ENCODE measurements at regions not wholly inside any gene's neighbourhood (a gene's known extent, or its start where the extent isn't known, plus 50 kb on each side); places are given as distances from the start of the nearest gene placed in this dataset.

DNA sequence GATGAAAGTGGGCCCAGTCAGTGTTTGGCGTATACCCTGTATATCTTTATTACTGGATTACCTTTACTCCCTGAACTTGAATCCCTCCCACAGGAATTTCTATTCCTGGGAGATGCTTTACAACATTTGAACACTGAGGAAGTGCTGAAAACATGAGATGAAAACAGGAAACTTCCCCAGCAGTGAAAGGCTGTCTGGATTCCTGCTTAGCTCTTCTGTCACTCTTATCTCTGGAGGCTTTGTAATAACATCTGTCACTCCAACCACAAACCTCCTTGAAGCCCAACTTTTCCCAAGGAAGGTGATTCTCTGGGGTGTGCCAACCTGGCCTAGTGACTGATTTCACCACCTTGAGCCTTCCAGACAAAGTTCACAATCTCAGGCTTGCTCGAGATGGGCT is 264.5 kb upstream of the BMP2 start:
- TF ChIP-seq, protein P1, sequence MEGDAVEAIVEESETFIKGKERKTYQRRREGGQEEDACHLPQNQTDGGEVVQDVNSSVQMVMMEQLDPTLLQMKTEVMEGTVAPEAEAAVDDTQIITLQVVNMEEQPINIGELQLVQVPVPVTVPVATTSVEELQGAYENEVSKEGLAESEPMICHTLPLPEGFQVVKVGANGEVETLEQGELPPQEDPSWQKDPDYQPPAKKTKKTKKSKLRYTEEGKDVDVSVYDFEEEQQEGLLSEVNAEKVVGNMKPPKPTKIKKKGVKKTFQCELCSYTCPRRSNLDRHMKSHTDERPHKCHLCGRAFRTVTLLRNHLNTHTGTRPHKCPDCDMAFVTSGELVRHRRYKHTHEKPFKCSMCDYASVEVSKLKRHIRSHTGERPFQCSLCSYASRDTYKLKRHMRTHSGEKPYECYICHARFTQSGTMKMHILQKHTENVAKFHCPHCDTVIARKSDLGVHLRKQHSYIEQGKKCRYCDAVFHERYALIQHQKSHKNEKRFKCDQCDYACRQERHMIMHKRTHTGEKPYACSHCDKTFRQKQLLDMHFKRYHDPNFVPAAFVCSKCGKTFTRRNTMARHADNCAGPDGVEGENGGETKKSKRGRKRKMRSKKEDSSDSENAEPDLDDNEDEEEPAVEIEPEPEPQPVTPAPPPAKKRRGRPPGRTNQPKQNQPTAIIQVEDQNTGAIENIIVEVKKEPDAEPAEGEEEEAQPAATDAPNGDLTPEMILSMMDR (IDR thresholded peaks at IDR 0.05; ENCODE audit: poor library complexity, severe bottlenecking) = no peak
- TF ChIP-seq, protein P2, sequence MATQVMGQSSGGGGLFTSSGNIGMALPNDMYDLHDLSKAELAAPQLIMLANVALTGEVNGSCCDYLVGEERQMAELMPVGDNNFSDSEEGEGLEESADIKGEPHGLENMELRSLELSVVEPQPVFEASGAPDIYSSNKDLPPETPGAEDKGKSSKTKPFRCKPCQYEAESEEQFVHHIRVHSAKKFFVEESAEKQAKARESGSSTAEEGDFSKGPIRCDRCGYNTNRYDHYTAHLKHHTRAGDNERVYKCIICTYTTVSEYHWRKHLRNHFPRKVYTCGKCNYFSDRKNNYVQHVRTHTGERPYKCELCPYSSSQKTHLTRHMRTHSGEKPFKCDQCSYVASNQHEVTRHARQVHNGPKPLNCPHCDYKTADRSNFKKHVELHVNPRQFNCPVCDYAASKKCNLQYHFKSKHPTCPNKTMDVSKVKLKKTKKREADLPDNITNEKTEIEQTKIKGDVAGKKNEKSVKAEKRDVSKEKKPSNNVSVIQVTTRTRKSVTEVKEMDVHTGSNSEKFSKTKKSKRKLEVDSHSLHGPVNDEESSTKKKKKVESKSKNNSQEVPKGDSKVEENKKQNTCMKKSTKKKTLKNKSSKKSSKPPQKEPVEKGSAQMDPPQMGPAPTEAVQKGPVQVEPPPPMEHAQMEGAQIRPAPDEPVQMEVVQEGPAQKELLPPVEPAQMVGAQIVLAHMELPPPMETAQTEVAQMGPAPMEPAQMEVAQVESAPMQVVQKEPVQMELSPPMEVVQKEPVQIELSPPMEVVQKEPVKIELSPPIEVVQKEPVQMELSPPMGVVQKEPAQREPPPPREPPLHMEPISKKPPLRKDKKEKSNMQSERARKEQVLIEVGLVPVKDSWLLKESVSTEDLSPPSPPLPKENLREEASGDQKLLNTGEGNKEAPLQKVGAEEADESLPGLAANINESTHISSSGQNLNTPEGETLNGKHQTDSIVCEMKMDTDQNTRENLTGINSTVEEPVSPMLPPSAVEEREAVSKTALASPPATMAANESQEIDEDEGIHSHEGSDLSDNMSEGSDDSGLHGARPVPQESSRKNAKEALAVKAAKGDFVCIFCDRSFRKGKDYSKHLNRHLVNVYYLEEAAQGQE (IDR thresholded peaks at IDR 0.05; ENCODE audit: borderline replicate concordance) = no peak
- no peak for TF ChIP-seq RAD21 (conservative IDR thresholded peaks at IDR 0.05)
- no peak for TF ChIP-seq EZH2 (IDR thresholded peaks at IDR 0.05; ENCODE audit: borderline replicate concordance, insufficient read depth, low read length, poor library complexity, severe bottlenecking)
- TF ChIP-seq TAF1 (IDR thresholded peaks at IDR 0.05; ENCODE audit: low read depth) = no peak
- no peak for TF ChIP-seq POLR2AphosphoS5 (IDR thresholded peaks at IDR 0.05)
- no peak for TF ChIP-seq SMC3 (conservative IDR thresholded peaks at IDR 0.05; ENCODE audit: poor library complexity)
- no peak for TF ChIP-seq EP300 (conservative IDR thresholded peaks at IDR 0.05; ENCODE audit: poor library complexity, severe bottlenecking)
- no peak for TF ChIP-seq MXI1 (conservative IDR thresholded peaks at IDR 0.05; ENCODE audit: poor library complexity, severe bottlenecking)
